PFSK-1 (cell line): ENCODE measurements at regions not wholly inside any gene's neighbourhood (a gene's known extent, or its start where the extent isn't known, plus 50 kb on each side); places are given as distances from the start of the nearest gene placed in this dataset.
A peak's percentile ranks its signal among the peaks of the same experiment; 100 is the strongest.

Source experiments
- FOXP2 ChIP-seq: optimal IDR thresholded peaks from 2 replicates; pipeline ENCODE3; 2011; ENCODE audit warnings: borderline replicate concordance, control low read depth, inconsistent platforms; ENCODE audit not compliant: insufficient read depth; ENCODE audit errors: extremely low read length, extremely low read depth
- POLR2AphosphoS5 ChIP-seq: IDR thresholded peaks from 2 replicates; pipeline ENCODE4 v1.6.1; 2012; ENCODE audit warnings: low read depth, mild to moderate bottlenecking, control low read depth, low read length, moderate library complexity
- SIN3A ChIP-seq: IDR thresholded peaks from 2 replicates; pipeline ENCODE4 v1.6.1; 2012; ENCODE audit warnings: mild to moderate bottlenecking, low read length, moderate library complexity, borderline replicate concordance; ENCODE audit not compliant: insufficient read depth
- TAF1 ChIP-seq: IDR thresholded peaks from 2 replicates; pipeline ENCODE4 v1.6.1; 2012; ENCODE audit warnings: low read length, control low read depth, borderline replicate concordance; ENCODE audit not compliant: insufficient read depth
- TF ChIP-seq, protein P1 (sequence below), 2 experiments: IDR thresholded peaks; 2 replicates each; pipeline versions ENCODE4 v1.6.1 to v1.8.0; 2011 to 2012; ENCODE audit warnings: low read depth in 2 of 2, low read length in 2 of 2, control low read depth in 1 of 2, inconsistent platforms in 1 of 2, mild to moderate bottlenecking in 1 of 2, moderate library complexity in 1 of 2; ENCODE audit not compliant: insufficient read depth in 1 of 2

DNA sequence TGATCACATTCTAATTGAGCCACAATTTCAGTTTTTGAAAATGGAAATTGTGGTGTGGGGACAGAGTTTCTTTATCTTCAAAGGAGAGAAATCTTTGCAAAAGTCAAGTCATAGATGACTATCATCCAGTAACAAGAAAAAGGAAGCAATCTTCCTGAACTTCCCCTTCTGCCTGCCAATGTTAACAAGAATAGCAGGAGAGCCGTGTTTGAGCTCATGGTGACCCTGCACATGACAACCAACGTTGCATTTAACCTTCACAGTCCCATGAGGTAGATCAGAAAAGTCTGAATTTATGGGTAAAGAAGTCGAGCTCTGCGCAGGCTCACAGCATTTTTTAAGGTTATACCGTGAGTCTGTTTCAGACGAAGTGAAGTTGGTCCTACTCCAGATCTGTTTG is 454.9 kb downstream of the LPIN1 start:
- no peak for TF ChIP-seq TAF1
- no peak for TF ChIP-seq SIN3A
- no peak for TF ChIP-seq POLR2AphosphoS5
- TF ChIP-seq, protein P1, sequence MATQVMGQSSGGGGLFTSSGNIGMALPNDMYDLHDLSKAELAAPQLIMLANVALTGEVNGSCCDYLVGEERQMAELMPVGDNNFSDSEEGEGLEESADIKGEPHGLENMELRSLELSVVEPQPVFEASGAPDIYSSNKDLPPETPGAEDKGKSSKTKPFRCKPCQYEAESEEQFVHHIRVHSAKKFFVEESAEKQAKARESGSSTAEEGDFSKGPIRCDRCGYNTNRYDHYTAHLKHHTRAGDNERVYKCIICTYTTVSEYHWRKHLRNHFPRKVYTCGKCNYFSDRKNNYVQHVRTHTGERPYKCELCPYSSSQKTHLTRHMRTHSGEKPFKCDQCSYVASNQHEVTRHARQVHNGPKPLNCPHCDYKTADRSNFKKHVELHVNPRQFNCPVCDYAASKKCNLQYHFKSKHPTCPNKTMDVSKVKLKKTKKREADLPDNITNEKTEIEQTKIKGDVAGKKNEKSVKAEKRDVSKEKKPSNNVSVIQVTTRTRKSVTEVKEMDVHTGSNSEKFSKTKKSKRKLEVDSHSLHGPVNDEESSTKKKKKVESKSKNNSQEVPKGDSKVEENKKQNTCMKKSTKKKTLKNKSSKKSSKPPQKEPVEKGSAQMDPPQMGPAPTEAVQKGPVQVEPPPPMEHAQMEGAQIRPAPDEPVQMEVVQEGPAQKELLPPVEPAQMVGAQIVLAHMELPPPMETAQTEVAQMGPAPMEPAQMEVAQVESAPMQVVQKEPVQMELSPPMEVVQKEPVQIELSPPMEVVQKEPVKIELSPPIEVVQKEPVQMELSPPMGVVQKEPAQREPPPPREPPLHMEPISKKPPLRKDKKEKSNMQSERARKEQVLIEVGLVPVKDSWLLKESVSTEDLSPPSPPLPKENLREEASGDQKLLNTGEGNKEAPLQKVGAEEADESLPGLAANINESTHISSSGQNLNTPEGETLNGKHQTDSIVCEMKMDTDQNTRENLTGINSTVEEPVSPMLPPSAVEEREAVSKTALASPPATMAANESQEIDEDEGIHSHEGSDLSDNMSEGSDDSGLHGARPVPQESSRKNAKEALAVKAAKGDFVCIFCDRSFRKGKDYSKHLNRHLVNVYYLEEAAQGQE (IDR thresholded peaks at IDR 0.05; ENCODE audit: insufficient read depth in 1 of 2, low read depth in 2 of 2, low read length in 2 of 2): no peak
- TF ChIP-seq FOXP2: no peak

DNA sequence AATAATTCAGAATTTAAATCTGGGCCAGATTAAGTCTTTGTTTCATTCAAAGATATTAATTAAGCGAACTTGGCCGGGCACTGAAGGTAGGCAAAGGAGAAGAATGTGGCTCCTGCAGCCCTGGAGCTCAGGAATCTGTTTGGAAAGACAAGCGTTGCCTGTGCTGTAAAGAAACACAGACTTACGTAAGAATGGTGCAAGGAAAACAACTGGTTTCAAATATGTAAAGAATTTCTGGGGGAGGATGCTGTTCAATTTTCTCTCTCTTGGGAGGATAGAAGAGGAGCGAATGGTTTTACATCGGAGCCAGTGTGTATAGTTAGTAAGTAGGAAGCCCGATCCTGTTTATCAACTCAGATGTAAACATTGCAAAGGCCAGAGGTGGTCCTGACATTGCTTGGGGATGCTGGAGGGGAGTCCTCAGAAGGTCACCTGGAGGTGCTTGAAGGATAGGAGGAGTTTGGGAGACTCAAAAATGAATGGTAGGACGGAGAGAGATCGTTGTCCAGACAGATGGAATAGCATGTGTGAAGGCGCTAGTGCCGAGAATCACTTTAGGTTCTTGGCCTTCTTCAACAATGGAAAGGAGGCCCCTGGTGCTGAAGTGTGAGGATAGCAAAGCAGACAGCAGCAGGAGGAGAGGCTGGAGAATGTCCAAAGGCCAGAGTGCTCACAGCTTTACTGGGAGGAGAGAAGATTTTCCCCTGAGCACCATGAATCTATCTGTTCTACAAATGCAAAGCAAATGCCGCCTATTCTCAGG is 456.1 kb downstream of the LPIN1 start:
- TF ChIP-seq, protein P1 (IDR thresholded peaks at IDR 0.05; ENCODE audit: insufficient read depth in 1 of 2, low read depth in 2 of 2, low read length in 2 of 2): peak in 1 of 2 experiments; percentile 50; a peak in 1 of 4 replicates
- TF ChIP-seq POLR2AphosphoS5: no peak
- no peak for TF ChIP-seq SIN3A

DNA sequence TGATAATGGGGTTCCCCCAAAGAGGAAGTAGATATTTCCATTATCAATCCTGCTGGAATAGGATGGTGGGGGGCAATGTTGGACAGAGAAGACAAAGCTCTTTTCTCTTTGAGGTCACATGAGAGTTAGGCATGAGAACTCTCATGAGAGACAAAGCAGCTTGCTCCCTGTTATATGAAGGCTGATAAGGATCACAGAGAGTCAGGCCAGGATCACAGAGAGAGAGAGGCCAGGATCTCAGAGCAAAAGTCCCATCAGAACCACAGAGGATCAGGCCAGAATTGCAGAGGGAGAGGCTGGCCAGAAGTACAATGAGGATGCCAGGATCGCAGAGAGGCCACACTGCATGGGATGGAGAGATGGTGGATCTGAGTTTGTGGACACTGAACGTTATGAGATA is 457.1 kb downstream of the LPIN1 start:
- TF ChIP-seq POLR2AphosphoS5: no peak
- no peak for TF ChIP-seq TAF1
- no peak for TF ChIP-seq SIN3A
- TF ChIP-seq, protein P1 (IDR thresholded peaks at IDR 0.05; ENCODE audit: insufficient read depth in 1 of 2, low read depth in 2 of 2, low read length in 2 of 2): no peak
- no peak for TF ChIP-seq FOXP2

DNA sequence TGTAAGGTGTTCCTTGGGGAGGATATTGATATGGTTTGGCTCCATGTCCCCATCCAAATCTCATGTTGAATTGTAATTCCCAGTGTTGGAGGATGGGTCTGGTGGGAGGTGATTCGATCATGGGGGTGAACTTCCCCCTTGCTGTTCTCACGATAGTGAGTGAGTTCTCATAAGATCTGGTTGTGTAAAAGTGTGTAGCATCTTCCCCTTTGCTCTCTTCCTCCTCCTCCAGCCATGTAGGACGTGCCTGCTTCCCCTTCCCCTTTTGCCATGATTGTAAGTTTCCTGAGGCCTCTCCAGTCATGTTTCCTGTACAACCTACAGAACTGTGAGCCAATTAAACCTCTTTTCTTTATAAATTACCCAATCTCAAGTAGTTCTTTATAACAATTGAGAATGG is 458.7 kb downstream of the LPIN1 start:
- TF ChIP-seq, protein P1 (IDR thresholded peaks at IDR 0.05; ENCODE audit: insufficient read depth in 1 of 2, low read depth in 2 of 2, low read length in 2 of 2): no peak
- TF ChIP-seq TAF1 (no peak), POLR2AphosphoS5 (no peak), SIN3A (no peak), FOXP2 (no peak)

DNA sequence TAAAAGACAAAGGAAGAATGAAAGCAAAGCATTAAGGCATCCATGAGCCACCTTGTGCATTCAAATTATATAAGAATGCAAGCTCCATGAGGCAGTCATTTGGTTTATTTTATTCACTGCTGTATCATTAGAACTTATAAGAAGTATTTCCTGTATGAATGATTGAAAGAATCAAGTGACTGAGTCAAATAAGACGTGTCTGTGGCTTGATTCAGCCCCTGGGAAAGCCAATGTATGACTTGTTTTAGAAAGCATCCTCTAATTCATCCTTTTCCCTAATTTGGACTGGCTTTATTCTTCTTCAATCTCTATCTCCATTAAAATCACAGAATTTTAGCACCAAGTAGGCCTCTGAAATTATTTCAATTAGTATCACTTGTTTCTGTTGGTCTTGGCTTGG is 461.1 kb downstream of the LPIN1 start:
- no peak for TF ChIP-seq POLR2AphosphoS5
